ENCODE measurements at regions not wholly inside any gene's neighbourhood (a gene's known extent, or its start where the extent isn't known, plus 50 kb on each side); places are given as distances from the start of the nearest gene placed in this dataset.
A peak's percentile ranks its signal among the peaks of the same experiment; 100 is the strongest.

DNA sequence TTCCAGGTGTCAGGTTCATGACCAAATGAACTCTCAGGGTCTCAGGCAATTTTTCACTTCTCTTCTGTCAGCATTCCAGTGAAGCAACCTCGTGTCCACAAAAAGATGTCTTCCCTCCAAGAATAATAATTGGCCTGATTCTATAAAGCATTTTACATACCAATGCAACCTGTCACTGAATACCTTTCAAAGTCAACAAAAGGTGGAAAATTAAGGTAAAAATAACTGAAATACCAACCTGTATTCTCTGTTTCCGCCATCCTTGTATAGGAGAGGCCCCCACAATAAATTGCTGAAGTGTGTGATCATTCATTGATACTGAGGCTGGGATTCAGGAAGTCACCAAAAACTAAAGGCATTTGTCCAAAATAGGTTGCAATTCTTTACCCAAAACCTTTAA, 77.4 kb upstream of the TMEM45B start:
- DNase-seq (ENCODE audit: low read depth in 2 of 2) = no peak
- TF ChIP-seq, protein P1, sequence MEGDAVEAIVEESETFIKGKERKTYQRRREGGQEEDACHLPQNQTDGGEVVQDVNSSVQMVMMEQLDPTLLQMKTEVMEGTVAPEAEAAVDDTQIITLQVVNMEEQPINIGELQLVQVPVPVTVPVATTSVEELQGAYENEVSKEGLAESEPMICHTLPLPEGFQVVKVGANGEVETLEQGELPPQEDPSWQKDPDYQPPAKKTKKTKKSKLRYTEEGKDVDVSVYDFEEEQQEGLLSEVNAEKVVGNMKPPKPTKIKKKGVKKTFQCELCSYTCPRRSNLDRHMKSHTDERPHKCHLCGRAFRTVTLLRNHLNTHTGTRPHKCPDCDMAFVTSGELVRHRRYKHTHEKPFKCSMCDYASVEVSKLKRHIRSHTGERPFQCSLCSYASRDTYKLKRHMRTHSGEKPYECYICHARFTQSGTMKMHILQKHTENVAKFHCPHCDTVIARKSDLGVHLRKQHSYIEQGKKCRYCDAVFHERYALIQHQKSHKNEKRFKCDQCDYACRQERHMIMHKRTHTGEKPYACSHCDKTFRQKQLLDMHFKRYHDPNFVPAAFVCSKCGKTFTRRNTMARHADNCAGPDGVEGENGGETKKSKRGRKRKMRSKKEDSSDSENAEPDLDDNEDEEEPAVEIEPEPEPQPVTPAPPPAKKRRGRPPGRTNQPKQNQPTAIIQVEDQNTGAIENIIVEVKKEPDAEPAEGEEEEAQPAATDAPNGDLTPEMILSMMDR (IDR thresholded peaks at IDR 0.05; ENCODE audit: low read depth, low read length) = no peak
- H3K4me3 ChIP-seq (replicated peaks in 1 of 2; ENCODE audit: low read depth in 2 of 2, low read length in 2 of 2) = no peak overlapping the region

DNA sequence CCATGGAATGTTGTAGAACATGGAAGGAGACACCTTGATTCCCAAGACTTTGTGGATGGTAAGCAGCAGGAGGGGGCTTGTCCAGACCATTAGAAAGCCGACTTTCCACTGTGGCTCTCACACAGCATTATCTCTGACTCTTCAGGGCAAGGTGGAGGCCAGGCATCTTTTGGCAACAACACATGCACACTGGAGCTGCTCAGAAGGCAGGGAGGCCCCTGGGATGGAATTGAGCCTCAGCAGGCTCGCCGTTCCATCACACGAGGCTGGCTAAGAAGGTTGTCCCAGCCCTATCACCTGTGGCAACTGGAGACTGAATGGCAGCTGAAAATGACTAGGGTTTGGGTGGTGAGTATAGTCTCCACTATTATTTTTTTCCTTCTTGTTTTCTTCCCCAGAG, 76.3 kb upstream of the TMEM45B start:
- no peak overlapping the region for H3K4me3 ChIP-seq (replicated peaks in 1 of 2; ENCODE audit: low read depth in 2 of 2, low read length in 2 of 2)
- DNase-seq (ENCODE audit: low read depth in 2 of 2) = no peak
- TF ChIP-seq, protein P1 (IDR thresholded peaks at IDR 0.05; ENCODE audit: low read depth, low read length) = no peak

DNA sequence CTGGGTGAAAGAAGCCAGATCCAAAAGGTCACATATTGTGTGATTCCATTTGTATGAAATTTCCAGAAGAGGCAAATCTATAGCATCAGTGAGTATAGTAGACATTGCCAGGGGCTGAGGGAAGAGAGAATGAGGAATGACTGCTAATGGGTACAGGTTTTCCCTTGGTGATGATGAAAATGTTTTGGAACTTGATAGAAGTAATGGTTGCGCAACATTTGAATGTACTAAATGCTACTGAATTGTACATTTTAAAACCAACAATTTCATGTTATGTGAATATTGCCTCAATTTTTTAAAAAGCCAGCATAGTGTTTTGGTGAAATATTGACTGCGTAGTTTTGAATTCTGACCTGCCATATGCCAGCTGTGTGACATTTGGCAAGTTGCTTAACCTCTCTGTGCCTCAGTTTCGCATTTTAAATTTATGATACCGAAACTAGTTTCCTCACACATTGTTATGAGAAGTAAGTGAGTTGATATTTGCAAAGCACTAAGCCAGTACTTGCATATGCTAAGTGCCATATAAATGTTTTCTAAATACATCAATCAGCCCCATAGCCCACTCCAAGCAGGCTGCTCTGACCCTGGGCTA, 75.4 kb upstream of the TMEM45B start:
- DNase-seq (ENCODE audit: low read depth in 2 of 2) = peak in 1 of 2 donors; percentile 4
- TF ChIP-seq, protein P1 (IDR thresholded peaks at IDR 0.05; ENCODE audit: low read depth, low read length) = no peak

DNA sequence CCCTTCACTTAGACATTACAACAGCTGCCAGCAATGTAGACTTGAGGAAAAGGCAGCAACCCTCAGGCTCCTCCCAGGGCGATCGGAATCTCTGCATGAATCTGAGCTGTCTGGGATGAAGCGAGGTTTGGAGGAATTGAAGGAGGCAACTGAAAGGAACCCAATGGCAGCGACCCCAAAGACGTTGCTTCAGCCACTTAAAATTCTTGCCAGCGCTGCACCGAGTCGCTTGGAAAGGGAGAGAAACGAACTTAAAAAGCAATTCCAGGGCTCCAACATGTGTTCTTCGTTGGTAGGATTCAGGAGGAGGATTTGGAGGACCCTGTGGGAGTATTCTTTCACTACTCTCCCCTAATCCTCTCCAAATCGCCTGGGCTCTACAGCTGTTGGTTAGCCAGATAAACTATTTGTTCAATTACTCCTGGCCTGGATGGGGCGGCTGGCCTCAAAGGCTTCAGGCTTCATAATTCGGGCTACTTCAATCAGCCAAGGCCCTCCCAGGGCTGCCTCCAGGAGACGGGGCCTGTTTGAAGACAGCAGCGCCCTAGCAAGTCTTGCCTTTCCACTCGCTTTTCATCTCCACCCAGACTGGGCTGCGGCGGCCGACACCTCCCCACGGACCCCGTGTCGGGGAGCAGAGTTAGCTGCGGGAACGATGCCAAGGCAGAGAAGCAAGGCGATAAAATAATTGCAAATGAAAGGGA, 72.4 kb upstream of the TMEM45B start:
- no peak for DNase-seq (ENCODE audit: low read depth in 2 of 2)
- TF ChIP-seq, protein P1 (IDR thresholded peaks at IDR 0.05; ENCODE audit: low read depth, low read length) = no peak
- no peak overlapping the region for H3K4me3 ChIP-seq (replicated peaks in 1 of 2; ENCODE audit: low read depth in 2 of 2, low read length in 2 of 2)

More for the DNA sequence above, 75.4 kb upstream of the TMEM45B start:
- no peak overlapping the region for H3K4me3 ChIP-seq (replicated peaks in 1 of 2; ENCODE audit: low read depth in 2 of 2, low read length in 2 of 2)

DNA sequence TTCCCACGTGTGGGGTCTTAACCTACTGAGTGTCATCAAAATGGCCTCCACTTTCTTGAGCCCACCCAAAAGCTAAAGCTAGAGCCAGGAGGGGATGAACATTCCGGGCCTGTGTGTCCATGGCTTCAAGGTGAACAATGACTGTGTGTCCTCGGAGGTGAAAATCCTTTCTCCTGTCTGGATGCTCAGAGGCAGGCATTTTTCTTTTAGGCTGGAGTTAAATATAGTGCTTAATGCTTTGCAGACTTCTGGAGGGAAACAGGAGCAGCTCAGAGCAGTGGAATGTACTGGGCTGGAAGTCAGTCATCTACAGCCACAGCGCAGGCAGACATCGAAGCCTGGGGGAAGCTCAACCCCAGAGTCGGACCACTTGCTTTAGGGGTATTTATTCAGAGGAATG, 68.6 kb upstream of the TMEM45B start:
- TF ChIP-seq, protein P1 (IDR thresholded peaks at IDR 0.05; ENCODE audit: low read depth, low read length) = no peak
- no peak for DNase-seq (ENCODE audit: low read depth in 2 of 2)
- H3K4me3 ChIP-seq (replicated peaks in 1 of 2; ENCODE audit: low read depth in 2 of 2, low read length in 2 of 2) = no peak overlapping the region

DNA sequence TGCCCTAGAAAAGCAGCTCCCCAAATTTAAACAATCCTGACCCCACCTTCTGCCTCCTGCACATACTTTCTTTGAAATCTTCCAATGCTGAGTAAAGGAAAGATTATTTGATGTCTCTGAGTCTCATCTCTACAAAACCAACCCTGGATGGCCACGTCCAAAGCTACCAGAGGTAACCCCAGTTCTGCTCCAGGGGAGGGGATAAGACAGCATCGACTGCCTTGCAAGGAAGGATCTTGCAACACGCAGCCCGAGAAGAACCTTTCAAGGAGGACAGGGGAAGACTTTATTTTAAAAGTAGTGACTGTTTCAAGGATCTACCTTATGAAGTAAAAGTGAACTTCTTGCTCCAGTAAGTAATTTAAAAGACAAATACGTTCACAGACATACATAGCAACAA, 66.5 kb upstream of the TMEM45B start:
- H3K4me3 ChIP-seq (replicated peaks in 1 of 2; ENCODE audit: low read depth in 2 of 2, low read length in 2 of 2) = no peak overlapping the region
- TF ChIP-seq, protein P1 (IDR thresholded peaks at IDR 0.05; ENCODE audit: low read depth, low read length) = no peak
- DNase-seq (ENCODE audit: low read depth in 2 of 2) = no peak
